Activated naive CD8-positive, alpha-beta T cell treated with anti-CD3 and anti-CD28 coated beads, Interleukin-2, amount 50 U/mL, for 24 hours (primary cell): ENCODE measurements at regions not wholly inside any gene's neighbourhood (a gene's known extent, or its start where the extent isn't known, plus 50 kb on each side); places are given as distances from the start of the nearest gene placed in this dataset.

Experiments
- ATAC-seq: fragments of 150-1000 bp; cut with Tn5 transposase; one replicate; pipeline ENCODE4 v1.10.0; 2021
- DNase-seq: peaks from one replicate; pipeline ENCODE4 v3.0.0; 2021
- H3K27ac Mint-ChIP-seq: one replicate; pipeline ENCODE4 v1.8.0; 2021; ENCODE audit warnings: mild to moderate bottlenecking, mixed read lengths
- H3K27me3 Mint-ChIP-seq: one replicate; pipeline ENCODE4 v1.8.0; 2021; ENCODE audit warnings: mixed read lengths
- H3K36me3 Mint-ChIP-seq: one replicate; pipeline ENCODE4 v1.8.0; 2021; ENCODE audit warnings: low read depth, mixed read lengths
- H3K4me1 Mint-ChIP-seq: one replicate; pipeline ENCODE4 v1.8.0; 2021; ENCODE audit warnings: mixed read lengths
- H3K4me3 Mint-ChIP-seq: one replicate; pipeline ENCODE4 v1.8.0; 2021; ENCODE audit warnings: mild to moderate bottlenecking, moderate library complexity, mixed read lengths
- H3K9me3 Mint-ChIP-seq: one replicate; pipeline ENCODE4 v1.8.0; 2021; ENCODE audit warnings: mixed read lengths

DNA sequence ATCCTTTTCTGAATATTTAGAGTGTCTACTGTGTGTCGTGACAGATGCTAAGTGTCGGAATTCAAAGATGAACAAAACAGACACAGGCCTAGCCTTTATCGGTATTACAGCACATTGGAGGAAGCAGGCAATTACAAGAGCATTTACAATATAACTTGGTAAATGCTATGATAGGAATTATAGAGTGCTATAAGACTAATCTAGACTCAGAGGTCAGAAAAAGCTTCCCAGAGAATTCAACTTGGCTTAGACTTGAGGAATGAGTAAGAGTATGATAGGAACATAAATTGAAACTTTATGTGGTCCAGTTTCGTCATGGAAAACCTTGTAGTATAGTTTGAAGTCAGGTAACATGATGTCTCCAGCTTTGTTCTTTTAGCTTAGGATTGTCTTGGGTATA is 395.7 kb upstream of the FAT3 start:
- no peaks in the 10 kb centered on the region for H3K27me3 Mint-ChIP-seq
- H3K36me3 Mint-ChIP-seq: no peaks in the 10 kb centered on the region
- no peak for DNase-seq

DNA sequence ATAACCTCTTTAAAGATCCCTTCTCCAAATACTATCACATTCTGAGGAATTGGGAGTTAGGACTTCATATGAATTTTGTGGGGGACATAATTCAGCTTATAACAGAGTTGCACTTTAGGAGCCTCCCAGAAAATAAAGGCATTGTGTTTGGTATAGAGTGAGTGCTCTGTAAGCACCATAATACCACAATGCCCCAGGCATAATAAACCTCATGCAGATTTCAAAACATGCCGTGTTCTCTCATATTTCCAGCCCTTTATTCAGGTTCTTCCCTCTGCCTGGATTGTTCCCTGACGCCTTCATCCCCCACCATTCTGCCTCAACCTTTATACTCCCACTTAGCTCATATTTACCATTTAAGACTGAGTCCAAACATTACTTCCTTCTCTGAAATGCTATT is 398.8 kb upstream of the FAT3 start:
- ATAC-seq (no peak), DNase-seq (no peak)
- no peaks in the 10 kb centered on the region for H3K36me3 Mint-ChIP-seq
- no peak overlapping the region for H3K27ac Mint-ChIP-seq
- H3K4me3 Mint-ChIP-seq: no peak overlapping the region
- no peaks in the 10 kb centered on the region for H3K4me1 Mint-ChIP-seq
- H3K9me3 Mint-ChIP-seq: peaks cover 6% of the 10 kb centered on the region
- no peaks in the 10 kb centered on the region for H3K27me3 Mint-ChIP-seq

More for the DNA sequence above, 395.7 kb upstream of the FAT3 start:
- no peak overlapping the region for H3K4me3 Mint-ChIP-seq
- no peak overlapping the region for H3K27ac Mint-ChIP-seq
- peaks cover 9% of the 10 kb centered on the region for H3K9me3 Mint-ChIP-seq
- ATAC-seq: no peak
- H3K4me1 Mint-ChIP-seq: no peaks in the 10 kb centered on the region

DNA sequence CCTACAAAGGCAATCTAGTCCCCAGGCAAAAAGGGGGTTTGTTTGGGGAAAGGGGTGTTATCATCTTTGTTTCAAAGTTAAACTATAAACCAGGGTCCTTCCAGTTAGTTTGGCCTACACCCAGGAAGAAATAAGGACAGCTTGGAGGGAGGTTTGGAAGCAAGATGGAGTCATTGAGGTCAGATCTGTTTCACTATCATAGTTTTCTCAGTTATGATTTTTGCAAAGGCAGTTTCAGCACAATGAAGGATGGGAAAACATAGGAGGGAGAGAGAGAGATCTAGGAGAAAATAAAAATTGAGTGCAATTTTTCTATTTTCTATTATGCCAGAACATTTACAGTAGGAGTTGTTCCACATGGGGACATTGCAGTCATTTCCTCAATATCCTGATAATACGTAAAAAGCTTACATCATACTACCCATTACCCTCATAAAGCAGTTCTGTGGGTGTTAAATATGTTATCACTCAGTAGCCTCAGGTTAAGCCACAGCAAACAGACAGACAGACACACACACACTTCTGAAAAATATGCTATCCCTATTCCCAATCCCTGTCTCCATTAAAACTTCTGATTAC is 401.3 kb upstream of the FAT3 start:
- Mint-ChIP-seq H3K4me1 (no peaks in the 10 kb centered on the region), H3K27ac (no peak overlapping the region), H3K4me3 (no peak overlapping the region), H3K27me3 (no peaks in the 10 kb centered on the region), H3K9me3 (no peaks in the 10 kb centered on the region), H3K36me3 (no peaks in the 10 kb centered on the region)
- ATAC-seq (no peak), DNase-seq (no peak)

DNA sequence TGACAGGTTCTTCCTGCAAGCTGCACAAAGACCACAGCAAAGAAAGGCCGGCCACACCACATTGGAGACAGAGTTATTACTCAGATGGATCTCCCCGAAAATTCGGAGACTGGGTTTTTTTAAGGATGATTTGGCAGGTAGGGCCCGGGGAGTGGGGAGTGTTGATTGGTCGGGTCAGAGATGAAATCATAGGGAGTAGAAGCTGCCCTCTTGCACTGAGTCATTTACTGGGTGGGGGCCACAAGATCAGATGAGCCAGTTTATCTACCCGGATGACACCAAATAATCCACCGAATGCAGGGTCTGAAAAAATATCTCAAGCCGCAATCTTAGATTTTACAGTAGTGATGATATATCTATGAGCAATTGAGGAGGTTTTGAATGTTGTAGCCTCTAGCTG is 401.8 kb upstream of the FAT3 start:
- H3K27me3 Mint-ChIP-seq: no peaks in the 10 kb centered on the region
- H3K36me3 Mint-ChIP-seq: no peaks in the 10 kb centered on the region
- no peak overlapping the region for H3K4me3 Mint-ChIP-seq
- ATAC-seq (no peak), DNase-seq (no peak)
- H3K9me3 Mint-ChIP-seq: no peaks in the 10 kb centered on the region
- H3K27ac Mint-ChIP-seq: no peak overlapping the region
- no peaks in the 10 kb centered on the region for H3K4me1 Mint-ChIP-seq

DNA sequence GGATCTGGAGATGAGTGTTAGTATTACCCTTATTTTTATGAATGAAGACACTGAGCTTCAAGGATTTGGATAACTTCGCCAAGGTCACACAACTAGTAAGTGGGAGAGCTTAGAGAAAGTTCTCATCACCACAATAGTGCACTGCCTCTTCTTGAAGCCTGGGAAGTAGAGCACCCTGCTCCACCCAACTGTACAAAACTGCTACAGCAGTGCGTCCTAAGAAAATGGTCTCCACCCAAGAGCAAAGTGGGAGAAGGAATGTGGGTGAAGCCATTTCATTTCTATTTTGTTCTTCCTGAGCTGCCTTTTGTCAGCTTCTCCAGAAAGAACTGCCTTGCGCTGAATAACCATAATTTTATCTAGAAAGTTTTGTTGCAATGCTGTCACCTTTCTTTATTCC is 403.9 kb upstream of the FAT3 start:
- no peaks in the 10 kb centered on the region for H3K27me3 Mint-ChIP-seq
- H3K9me3 Mint-ChIP-seq: no peaks in the 10 kb centered on the region
- H3K36me3 Mint-ChIP-seq: no peaks in the 10 kb centered on the region
- H3K27ac Mint-ChIP-seq: no peak overlapping the region
- no peak overlapping the region for H3K4me3 Mint-ChIP-seq
- ATAC-seq (no peak), DNase-seq (no peak)
- H3K4me1 Mint-ChIP-seq: no peaks in the 10 kb centered on the region

DNA sequence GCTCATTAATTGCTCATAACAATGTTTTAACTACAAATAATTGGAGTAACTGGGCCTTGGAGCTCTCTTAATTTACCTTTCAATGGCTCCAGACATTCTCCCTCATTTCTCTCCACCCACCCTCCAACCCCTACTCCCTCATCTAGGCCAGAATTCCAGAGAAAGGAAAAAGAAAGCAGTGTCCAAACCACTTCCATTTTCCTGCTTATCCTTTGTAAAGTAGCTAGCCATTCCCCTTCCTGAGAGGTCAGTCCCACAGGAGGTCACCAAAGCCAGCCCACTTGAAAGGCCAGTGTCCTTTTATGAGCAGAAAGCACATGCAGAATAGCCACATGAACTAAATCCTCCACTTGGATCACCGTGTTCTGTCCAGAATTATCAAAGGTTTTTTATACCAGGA is 404.8 kb upstream of the FAT3 start:
- Mint-ChIP-seq H3K4me1 (no peaks in the 10 kb centered on the region), H3K9me3 (no peaks in the 10 kb centered on the region), H3K27me3 (no peaks in the 10 kb centered on the region), H3K4me3 (no peak overlapping the region), H3K36me3 (no peaks in the 10 kb centered on the region), H3K27ac (no peak overlapping the region)
- ATAC-seq: no peak
- DNase-seq: no peak

DNA sequence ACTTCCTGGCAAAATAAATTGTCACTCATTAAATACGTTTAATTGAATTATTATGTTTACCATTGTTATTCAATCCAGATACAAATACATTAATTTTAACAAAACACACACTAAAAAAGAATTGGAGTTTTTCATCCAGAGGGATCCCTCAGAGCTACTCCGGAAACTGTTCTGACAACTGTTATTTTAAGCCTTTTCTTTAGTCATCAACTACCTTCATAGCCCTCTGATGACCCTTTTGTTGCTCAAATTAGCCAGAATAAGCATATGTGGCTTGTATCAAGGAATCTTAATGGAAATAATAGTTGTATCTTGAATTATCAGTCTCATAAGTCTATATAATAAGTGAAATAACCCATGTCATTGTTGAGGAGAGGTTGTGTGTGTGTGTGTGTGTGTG is 405.4 kb upstream of the FAT3 start:
- Mint-ChIP-seq H3K9me3 (no peaks in the 10 kb centered on the region), H3K27ac (no peak overlapping the region), H3K27me3 (no peaks in the 10 kb centered on the region), H3K36me3 (no peaks in the 10 kb centered on the region), H3K4me3 (no peak overlapping the region), H3K4me1 (no peaks in the 10 kb centered on the region)
- no peak for DNase-seq
- no peak for ATAC-seq

DNA sequence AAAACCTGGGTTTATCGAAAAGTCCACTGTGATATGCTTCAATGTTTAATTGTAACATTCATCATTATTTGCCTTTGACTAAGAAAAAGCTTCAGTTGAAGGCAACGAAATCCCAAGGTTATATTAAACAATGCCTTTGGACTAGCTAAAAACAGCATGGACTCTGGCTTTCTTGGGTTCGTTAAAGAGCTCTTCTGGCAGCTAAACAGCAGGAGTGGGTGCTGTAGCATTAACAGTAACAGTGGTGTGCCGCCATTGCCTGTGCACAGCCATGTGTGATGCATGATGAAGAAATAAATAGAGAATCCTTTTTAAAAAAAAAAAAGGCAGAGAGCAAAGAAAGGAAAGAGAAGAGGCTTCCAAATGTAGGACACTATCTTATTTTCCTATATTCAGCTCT is 406.6 kb upstream of the FAT3 start:
- Mint-ChIP-seq H3K4me1 (no peaks in the 10 kb centered on the region), H3K4me3 (no peak overlapping the region), H3K36me3 (no peaks in the 10 kb centered on the region), H3K9me3 (no peaks in the 10 kb centered on the region), H3K27ac (no peak overlapping the region), H3K27me3 (no peaks in the 10 kb centered on the region)
- DNase-seq (no peak), ATAC-seq (no peak)

DNA sequence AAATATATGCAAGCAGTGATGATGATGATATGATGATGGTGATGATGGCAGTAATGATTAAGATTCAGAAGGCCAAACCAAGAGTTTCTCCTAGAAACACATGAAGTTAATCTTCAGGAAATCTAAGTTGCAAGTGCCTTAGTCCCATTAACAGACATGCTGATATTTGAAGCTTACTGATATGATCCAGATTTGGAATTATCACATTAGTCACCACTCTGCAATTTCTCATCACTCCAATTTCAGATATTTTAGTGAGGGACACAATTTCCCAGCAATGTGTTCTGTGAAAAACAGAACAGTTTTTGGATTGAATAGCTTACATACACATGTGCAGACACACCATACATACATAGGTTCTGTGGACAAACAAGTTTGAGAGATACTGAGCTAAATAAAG is 411.4 kb upstream of the FAT3 start:
- Mint-ChIP-seq H3K4me3 (no peak overlapping the region), H3K36me3 (no peaks in the 10 kb centered on the region), H3K27me3 (no peaks in the 10 kb centered on the region), H3K4me1 (no peaks in the 10 kb centered on the region), H3K9me3 (no peaks in the 10 kb centered on the region), H3K27ac (no peak overlapping the region)
- DNase-seq (no peak), ATAC-seq (no peak)

DNA sequence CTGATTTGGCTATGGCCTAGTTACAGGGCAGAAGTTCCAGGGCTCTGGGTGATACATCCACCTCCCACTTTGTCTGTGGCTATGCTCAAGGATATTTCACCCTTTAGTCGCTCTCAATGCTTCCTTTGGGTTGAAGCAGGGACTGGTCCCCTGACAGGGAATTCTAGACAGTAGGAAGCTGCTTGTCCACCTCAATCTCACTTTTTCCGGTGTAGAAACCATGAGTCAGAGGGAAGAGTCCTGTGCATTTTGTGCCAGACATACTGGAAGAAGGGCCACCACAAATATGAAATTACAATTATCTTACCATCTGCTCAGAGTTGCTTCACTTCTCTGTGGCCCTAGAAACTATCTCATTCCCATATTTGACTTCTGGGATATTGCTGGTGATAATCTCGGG is 413.7 kb upstream of the FAT3 start:
- ATAC-seq: no peak
- no peak overlapping the region for H3K27ac Mint-ChIP-seq
- no peak overlapping the region for H3K4me3 Mint-ChIP-seq
- H3K36me3 Mint-ChIP-seq: no peaks in the 10 kb centered on the region
- DNase-seq: no peak
- no peaks in the 10 kb centered on the region for H3K4me1 Mint-ChIP-seq
- H3K27me3 Mint-ChIP-seq: no peaks in the 10 kb centered on the region
- peaks cover 7% of the 10 kb centered on the region for H3K9me3 Mint-ChIP-seq

DNA sequence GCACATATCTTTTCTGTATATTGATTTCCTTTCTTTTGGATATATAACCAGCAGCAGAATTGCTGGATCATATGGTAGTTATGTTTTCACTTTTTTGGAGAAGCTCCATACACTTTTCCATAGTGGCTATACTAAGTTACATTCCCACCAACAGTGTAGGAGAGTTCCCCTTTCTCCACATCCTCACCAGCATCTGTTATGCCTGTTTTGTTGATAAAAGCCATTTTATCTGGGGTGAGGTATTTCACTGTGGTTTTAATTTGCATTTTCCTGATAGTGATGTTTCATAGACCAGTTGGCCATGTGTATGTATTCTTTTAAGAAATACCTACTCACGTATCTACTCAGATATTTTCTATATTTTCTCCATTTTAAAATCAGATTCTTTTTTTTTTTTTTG is 419.3 kb upstream of the FAT3 start:
- H3K4me1 Mint-ChIP-seq: no peaks in the 10 kb centered on the region

DNA sequence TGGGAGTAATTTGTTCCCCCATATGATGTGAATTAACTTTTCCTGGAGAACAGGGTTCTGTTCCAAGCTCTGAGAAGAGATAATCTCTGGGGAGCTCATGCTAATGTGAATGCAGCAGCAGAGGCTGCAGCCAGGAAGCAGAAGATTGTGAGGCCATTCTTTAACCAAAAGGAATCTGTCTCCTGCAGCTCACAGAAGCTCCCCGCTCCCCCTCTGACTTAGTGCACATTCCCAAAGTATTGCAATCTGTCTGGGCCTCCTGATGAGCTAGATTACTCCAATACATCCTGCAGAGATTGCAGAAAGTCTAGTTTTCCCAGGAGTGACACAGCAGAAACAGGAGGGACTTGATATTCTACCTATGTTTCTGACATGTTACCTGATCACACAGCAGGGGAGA is 420.6 kb upstream of the FAT3 start:
- no peak for ATAC-seq
- Mint-ChIP-seq H3K4me3 (no peak overlapping the region), H3K4me1 (no peaks in the 10 kb centered on the region), H3K27me3 (no peaks in the 10 kb centered on the region), H3K9me3 (peaks cover 7% of the 10 kb centered on the region), H3K27ac (no peak overlapping the region), H3K36me3 (no peaks in the 10 kb centered on the region)
- DNase-seq: no peak

More for the DNA sequence above, 419.3 kb upstream of the FAT3 start:
- no peak for DNase-seq
- Mint-ChIP-seq H3K36me3 (no peaks in the 10 kb centered on the region), H3K27ac (no peak overlapping the region), H3K4me3 (no peak overlapping the region), H3K9me3 (peaks cover 7% of the 10 kb centered on the region), H3K27me3 (no peaks in the 10 kb centered on the region)
- no peak for ATAC-seq

DNA sequence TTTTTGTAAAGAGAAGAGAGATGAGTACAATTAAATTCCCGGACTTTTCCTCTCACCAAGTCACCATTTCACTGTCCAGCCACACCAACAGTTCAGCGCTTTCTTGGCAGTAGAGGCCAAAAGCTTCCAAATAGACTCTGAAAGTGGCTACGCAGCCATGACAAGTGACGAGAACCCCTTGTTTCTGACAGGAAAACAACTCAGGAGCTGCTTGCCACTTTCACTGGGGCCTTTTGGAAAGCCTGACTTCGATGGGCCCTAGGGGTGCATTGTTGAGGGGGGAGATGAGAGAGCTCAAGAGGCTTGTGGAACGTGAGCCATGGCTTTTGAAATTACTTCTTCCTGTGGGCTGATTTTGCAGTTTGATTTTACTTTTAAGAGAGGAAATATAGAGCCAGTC is 422.1 kb upstream of the FAT3 start:
- H3K27me3 Mint-ChIP-seq: no peaks in the 10 kb centered on the region
- no peak for DNase-seq
- peaks cover 6% of the 10 kb centered on the region for H3K9me3 Mint-ChIP-seq
- no peaks in the 10 kb centered on the region for H3K36me3 Mint-ChIP-seq
- H3K4me1 Mint-ChIP-seq: no peaks in the 10 kb centered on the region
- no peak for ATAC-seq
- no peak overlapping the region for H3K27ac Mint-ChIP-seq
- no peak overlapping the region for H3K4me3 Mint-ChIP-seq

DNA sequence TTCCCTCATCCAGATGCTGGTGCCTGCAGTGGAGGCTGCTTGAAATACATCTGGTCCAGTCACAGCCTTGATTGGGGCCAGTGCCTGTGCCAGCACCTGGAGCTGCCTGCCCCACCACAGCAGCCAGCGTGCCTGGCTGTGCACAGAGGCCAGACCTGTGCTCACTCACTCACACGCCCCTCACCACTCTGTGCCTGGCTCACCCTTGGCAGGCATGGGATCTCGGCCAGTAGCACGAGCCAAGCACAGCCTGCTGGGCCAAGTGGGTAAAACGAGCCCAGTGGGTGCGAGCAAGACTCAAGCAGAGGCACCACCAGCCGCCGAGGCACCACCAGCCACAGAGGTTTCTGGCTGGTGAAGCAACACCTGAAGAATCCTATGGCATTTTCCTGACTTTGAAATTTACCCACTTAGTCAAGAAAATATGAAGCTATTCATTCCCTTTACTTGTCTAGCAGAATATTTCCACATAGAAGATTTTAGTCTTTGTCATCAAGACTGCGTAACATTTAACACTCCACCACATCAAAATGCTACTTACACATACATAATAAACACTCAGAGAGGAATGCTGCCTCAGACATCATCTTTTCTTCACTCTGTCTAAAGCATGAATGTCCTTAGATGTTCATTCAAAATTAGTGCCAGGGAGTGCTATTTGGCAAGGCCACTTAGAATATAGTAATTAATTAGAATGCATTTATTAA is 424.3 kb upstream of the FAT3 start:
- Mint-ChIP-seq H3K4me1 (no peaks in the 10 kb centered on the region), H3K4me3 (no peak overlapping the region), H3K27ac (no peak overlapping the region), H3K27me3 (no peaks in the 10 kb centered on the region), H3K9me3 (peaks cover 4% of the 10 kb centered on the region), H3K36me3 (no peaks in the 10 kb centered on the region)
- ATAC-seq (no peak), DNase-seq (no peak)

DNA sequence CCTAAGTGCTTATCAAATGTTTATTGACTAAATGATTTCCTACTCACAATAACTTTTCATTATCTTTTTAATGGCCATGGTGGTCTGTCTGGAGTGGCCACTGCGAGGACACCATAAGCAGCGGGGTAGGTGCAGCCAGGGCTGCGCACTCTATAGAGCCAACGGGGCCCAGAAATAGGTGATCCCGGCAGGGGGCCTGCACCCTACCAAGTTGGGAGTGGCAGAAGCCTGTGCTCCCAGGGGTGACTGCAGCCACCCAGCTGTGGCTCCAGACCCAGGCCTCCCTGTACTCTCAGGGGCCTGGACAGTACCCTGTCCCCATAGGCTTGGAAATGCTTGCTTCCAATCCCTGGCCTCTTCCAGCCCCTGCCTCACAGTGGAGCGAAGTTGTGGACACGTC is 426.4 kb upstream of the FAT3 start:
- no peak overlapping the region for H3K27ac Mint-ChIP-seq
- ATAC-seq: no peak

DNA sequence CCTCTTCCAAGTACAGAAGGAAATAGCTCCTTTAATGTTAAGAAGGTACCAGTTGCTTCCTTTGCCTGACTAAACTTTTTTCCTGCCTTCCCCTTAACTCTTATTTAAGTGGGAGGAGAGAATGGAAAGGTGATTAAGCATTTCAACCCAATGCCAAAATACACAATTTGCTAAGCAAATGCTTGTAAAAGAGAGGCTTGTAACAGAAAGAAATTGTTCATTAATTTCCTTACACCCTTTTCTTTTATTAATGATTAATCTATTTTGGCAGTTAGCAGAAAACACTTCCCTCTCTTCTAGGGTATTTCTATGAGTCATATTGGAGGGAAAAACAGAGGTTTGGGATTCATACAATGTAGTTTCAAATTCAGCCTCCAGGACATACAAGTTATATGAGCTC is 427.6 kb upstream of the FAT3 start:
- Mint-ChIP-seq H3K27ac (no peak overlapping the region), H3K27me3 (no peaks in the 10 kb centered on the region), H3K36me3 (no peaks in the 10 kb centered on the region), H3K9me3 (peaks cover 4% of the 10 kb centered on the region), H3K4me3 (no peak overlapping the region), H3K4me1 (no peaks in the 10 kb centered on the region)
- ATAC-seq: no peak
- no peak for DNase-seq

More for the DNA sequence above, 426.4 kb upstream of the FAT3 start:
- H3K9me3 Mint-ChIP-seq: peaks cover 4% of the 10 kb centered on the region
- DNase-seq: no peak
- no peak overlapping the region for H3K4me3 Mint-ChIP-seq
- no peaks in the 10 kb centered on the region for H3K4me1 Mint-ChIP-seq
- no peaks in the 10 kb centered on the region for H3K36me3 Mint-ChIP-seq
- no peaks in the 10 kb centered on the region for H3K27me3 Mint-ChIP-seq
